ENCODE measurements at regions not wholly inside any gene's neighbourhood (a gene's known extent, or its start where the extent isn't known, plus 50 kb on each side); places are given as distances from the start of the nearest gene placed in this dataset.

- TF ChIP-seq, protein P1, sequence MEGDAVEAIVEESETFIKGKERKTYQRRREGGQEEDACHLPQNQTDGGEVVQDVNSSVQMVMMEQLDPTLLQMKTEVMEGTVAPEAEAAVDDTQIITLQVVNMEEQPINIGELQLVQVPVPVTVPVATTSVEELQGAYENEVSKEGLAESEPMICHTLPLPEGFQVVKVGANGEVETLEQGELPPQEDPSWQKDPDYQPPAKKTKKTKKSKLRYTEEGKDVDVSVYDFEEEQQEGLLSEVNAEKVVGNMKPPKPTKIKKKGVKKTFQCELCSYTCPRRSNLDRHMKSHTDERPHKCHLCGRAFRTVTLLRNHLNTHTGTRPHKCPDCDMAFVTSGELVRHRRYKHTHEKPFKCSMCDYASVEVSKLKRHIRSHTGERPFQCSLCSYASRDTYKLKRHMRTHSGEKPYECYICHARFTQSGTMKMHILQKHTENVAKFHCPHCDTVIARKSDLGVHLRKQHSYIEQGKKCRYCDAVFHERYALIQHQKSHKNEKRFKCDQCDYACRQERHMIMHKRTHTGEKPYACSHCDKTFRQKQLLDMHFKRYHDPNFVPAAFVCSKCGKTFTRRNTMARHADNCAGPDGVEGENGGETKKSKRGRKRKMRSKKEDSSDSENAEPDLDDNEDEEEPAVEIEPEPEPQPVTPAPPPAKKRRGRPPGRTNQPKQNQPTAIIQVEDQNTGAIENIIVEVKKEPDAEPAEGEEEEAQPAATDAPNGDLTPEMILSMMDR (IDR thresholded peaks at IDR 0.05; ENCODE audit: extremely low read depth in 1 of 2, insufficient read depth in 1 of 2, low read depth in 1 of 2, low read length in 2 of 2), result no peak
- no peak for TF ChIP-seq POLR2A (IDR thresholded peaks at IDR 0.05; ENCODE audit: low read depth, low read length)
- no peak for TF ChIP-seq EZH2 (IDR thresholded peaks at IDR 0.05; ENCODE audit: borderline replicate concordance, low read depth, low read length, severe bottlenecking)
- no peak for TF ChIP-seq FOS (IDR thresholded peaks at IDR 0.05; ENCODE audit: borderline replicate concordance, insufficient read depth, low read length)
- TF ChIP-seq MAX (IDR thresholded peaks at IDR 0.05; ENCODE audit: insufficient read depth, insufficient read length), result no peak
- TF ChIP-seq POLR2AphosphoS5 (IDR thresholded peaks at IDR 0.05; ENCODE audit: insufficient read depth, low read depth, low read length), result no peak
- no peak for TF ChIP-seq MYC (IDR thresholded peaks at IDR 0.05; ENCODE audit: low read depth, low read length)
- no peak for TF ChIP-seq JUN (IDR thresholded peaks at IDR 0.05; ENCODE audit: borderline replicate concordance, insufficient read depth, insufficient read length, low read depth)
- no peak for TF ChIP-seq GATA2 (IDR thresholded peaks at IDR 0.05; ENCODE audit: insufficient read depth, insufficient read length, low read depth, low read length)
Observed at GRCh38 chr14:83287300-83287699, 1753.6 kb upstream of the SEL1L start.
